ENCODE measurements at regions not wholly inside any gene's neighbourhood (a gene's known extent, or its start where the extent isn't known, plus 50 kb on each side); places are given as distances from the start of the nearest gene placed in this dataset.

DNA sequence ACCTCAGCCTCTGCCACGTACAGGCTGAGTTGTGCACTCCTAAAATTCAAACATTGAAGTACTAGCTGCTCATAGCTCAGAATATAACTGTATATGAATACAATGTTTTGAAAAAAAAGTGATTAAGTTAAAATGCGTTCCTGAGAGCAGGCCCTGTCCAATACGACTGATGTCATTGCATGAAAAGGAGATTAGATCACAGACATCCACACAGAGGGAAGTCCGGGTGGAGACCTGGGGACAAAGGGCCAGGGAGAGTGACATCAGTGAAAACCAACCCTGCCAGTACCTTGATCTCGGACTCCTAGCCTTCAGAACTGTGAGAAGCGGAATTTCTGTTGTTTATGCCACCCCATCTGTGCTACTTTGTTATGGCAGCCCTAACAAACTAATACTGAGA lies 311.4 kb upstream of the NR2F2 start:
- TF ChIP-seq BACH2 (CRISPR knock-in tag; IDR thresholded peaks at IDR 0.05; ENCODE audit: borderline replicate concordance) (no peak), ISL1 (CRISPR knock-in tag; IDR thresholded peaks at IDR 0.05) (no peak)

Measured in SK-N-SH treated with all-trans-retinoic acid at 6 μM for 48 hours (cell line).